Hepatic stellate cell (primary cell): ENCODE measurements at regions not wholly inside any gene's neighbourhood (a gene's known extent, or its start where the extent isn't known, plus 50 kb on each side); places are given as distances from the start of the nearest gene placed in this dataset.

Source experiments
- DNase-seq: peaks from one replicate; pipeline ENCODE4 v3.0.0; 2011; ENCODE audit warnings: low spot score

DNA sequence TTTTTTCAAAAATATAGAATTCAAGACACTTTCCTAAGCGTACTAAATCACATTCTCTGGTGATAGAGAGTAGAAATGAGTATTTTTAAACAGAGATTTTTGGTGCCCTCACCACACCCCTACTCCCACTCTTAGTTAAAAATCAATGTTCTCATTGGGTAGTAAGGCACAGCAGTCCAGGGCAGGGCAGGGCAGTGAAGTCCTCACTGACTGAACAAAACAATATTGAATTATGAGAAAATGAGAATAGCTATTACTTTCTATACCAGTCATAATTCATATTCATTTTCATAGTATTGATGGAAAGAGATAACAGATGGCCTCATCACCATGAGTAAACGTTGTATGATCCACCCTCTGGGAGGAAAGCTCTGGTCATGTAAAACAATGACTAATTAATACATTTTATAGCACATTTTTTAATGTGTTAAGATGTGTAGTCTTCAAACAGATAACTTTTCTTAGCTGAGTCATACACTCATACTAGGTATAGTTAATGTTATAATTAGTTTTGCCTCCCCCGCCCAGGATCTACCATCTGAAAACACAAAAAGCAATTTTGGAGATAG lies 686.1 kb downstream of the KCNJ3 start:
- DNase-seq: no peak

DNA sequence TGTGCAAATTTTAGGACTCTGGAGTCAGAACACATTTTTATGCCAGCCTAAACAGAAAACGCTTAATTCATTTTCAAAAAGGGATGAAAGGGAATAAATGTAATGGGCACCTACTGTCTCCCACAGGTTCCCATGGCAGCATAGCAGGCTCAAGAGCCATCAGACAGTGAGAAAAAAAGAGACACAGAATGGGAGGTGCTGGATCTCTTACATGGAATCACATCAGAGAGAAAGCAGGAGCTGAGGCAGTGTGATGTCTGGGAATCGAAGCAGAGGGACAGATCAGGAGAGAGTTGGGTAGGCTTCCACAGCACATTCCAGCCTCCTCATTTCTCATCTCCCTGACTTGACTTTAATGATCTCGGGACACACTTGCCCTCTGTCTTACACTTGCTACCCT lies 684.3 kb downstream of the KCNJ3 start:
- DNase-seq: no peak

DNA sequence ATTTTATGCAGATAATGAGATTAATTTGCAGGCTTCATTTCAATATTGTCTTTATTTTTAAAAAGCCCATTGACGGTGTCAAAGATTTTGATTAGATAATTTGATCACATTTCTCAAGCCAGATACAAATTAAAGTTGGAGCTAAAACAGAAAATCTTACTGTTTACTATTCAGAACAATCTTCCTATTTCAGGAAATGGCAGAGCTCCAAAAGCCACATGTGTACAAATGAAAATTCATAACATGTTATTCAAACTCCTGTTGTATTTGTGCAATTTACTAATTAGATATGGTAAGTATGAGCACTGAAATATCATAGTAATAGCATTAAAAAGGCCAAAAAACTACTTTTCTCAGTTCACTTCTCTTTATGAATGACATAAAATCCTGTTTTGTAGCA lies 682.9 kb downstream of the KCNJ3 start:
- no peak for DNase-seq

DNA sequence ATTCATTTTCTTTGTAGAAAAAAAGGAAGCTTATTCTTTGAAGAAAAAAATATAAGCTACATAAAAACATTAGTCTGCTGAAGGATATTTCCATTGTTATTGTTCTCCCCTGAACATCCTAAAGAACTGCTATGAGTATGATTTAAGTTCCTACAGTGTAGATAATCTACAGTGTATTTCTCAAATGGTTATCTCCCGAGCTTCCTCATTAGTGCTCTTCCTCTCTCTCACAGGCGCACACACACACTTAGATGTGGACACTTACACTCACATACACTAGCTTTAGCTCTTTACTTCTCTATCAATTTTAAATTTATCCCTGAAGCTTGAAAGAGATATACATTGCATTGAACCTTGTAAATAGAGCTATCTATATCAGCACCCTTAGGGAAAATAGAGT lies 681.0 kb downstream of the KCNJ3 start:
- DNase-seq: no peak

DNA sequence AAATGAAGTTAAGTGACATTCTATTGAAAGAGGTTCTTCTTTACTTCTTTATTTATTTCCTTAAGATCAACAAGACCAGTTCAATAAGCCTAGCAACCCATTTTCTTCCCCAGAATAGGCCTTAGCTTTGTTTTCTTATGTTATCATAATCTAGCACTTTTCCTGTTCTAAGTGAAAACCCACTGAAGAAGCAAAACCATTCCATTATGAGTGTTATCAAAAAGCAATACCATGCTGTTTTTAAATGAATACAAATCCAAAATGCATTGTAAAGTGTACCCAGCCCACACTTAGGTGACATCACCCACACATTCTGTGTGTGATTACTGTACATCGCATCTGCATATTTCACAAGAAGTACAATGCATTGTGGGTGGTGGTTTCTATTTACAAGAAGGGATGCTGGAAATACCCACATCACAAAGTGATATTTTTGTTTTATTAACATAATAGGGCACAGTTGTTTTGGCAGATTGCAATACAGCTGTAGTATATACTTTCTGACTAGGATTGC lies 679.5 kb downstream of the KCNJ3 start:
- DNase-seq: no peak

DNA sequence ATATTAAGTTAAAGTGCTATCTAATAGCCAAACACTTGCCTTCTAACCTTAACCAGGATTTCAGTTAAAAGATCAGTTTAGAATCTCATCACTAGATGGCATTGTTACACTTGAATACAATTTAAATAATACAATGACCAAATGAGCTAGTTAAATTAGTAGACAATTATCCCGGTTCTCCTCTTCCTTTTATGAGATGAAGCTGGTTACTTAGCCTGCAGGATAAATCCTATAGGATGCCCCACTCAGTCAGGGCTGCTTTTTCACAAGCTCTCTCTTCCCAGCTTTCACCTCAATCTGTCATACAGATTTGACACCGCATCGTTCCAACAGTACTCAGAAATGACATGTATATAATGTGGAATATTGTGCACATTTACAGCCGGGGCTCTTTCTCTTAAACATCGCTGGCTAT lies 678.8 kb downstream of the KCNJ3 start:
- DNase-seq: no peak

DNA sequence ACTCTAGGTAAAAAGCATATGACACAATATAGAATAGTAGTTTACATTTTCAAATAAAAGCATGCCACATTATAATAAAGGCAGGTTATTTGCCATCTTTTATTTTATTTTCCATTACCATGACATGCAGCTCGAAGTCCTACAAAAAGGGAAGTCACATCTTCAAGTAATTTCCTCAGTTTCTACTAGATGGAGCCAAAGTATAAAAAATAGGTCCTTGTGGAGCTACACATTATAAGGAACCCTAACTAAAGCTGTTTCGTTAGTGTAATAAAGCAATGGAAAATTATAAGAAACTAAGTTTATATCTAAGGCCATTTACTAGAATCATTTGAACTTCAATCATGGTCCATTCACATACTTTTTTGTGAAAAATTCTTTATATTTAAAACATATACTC lies 674.5 kb downstream of the KCNJ3 start:
- DNase-seq: no peak

DNA sequence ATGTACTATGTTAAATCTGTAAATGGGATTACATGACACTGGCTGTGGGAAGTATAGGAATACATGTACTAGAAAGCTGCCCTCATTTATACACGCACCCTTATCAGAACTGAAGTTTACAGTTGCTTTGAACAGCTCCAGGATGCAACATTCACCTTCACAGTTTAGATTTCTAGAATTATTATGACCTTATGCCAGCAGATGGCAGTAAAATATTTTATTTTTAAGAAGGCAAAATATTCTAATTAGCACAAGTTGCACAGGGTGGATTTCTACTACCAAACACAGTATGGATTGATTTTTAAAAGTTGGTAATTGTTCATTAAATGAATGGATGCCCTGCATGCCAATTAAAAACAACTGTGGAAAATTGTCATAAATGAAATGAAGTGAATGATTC lies 670.4 kb downstream of the KCNJ3 start:
- no peak for DNase-seq

DNA sequence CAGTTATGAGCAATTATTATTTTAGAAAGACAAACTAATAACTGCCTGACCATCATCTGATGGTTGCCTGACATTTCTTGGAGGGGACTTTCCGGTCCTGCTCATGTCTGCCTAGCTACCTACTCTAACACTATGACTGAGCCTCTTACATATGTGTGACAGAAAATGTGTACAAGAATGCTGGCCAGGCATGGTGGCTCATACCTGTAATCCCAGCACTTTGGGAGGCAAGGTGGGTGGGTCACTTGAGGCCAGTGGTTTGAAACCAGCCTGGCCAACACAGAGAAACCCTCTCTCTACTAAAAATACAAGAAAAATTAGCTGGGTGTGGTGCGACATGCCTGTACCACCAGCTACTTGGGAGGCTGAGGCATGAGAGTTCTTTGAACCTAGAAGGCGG lies 666.3 kb downstream of the KCNJ3 start:
- no peak for DNase-seq

DNA sequence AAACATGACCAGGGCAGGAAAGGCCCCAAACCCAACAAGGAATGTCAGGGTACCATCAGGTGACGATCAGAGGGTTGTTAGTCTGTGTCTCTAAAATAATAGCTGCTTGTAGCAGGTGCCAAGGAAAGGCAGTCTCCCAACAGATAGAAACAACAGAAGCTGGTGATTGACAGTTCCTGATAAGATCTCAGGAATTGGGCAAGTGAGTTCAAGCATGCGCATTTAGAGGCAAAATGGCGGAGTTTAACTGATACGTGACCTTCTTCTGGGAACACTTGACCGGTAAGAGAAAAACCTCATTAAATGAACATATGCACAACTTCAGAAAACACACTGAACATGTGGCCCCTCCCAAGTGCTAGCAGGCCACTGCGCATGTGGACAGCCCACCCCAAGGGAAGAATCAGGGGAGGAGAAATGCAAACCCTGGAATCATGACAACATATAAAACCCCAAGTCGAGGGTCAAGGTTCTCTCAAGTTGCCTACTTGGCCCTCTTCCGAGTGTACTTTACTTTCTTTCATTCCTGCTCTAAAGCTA lies 664.9 kb downstream of the KCNJ3 start:
- no peak for DNase-seq

DNA sequence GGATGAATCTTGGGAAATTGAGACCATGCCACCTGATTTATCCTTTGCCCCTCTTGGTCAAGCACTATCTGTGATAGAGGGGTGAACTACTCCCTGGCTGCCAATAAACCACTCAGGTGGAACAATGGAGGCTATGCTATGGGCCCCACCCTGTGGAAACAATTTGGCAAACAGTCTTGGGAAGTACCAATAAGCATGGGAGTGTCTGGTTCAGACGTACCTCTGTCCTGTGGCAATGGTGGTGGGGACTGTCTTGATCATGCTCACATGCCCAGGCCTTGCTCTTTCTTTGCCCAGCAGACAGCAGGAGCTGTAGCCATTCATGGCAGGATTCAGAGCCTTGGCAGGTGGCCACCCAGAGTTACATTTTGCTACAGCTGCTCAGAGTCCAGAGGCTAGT lies 658.7 kb downstream of the KCNJ3 start:
- DNase-seq: no peak

DNA sequence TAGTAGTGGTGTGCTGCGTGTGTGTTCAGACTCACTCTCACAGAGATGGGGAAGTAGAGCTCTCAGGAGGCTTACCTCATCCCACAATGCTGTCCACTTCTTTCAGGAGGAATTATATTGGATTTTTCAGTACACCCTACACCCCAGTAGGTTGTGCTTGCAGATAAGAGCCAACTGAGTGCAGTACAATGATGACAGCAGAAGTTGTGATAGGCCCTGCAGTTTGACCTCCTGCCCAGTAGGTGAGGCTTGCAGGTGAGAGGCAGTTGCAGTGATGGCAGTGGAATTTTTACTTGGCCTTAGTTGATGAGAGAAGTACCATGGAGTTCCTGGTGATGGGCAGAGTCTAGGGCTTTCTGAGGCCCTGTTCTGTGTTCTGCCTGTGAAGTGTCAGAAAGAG lies 657.8 kb downstream of the KCNJ3 start:
- no peak for DNase-seq

DNA sequence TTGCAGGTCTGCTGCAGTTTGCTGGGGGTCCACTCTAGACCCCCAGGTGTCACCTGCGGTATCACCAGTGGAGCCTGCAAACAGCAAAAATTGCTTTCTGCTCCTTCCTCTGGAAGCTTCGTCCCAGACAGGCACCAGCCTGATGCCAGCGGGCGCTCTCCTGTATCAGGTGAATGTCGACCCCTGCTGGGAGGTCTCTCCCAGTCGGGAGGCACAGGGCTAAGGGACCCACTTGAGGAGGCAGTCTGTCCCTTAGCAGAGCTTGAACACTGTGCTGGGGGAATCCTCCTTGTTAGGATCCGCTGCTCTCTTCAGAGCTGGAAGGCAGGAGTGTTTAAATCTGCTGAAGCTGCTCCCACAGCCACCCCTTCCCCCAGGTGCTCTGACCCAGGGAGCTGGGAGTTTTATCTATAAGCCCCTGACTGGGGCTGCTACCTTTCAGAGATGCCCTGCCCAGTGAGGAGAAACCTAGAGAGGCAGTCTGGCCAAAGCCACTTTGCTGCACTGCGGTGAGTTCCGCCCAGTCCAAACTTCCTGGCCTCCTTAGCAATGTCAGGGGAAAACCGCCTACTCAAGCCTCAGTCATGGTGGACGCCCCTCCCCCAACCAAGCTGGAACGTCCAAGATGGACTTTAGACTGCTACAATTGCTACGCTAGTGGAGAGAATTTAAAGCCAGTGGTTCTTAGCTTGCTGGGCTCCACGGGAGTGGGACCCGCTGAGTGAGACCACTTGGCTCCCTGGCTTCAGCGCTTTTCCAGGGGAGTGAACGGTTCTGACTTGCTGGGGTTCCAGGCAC lies 652.5 kb downstream of the KCNJ3 start:
- DNase-seq: no peak

DNA sequence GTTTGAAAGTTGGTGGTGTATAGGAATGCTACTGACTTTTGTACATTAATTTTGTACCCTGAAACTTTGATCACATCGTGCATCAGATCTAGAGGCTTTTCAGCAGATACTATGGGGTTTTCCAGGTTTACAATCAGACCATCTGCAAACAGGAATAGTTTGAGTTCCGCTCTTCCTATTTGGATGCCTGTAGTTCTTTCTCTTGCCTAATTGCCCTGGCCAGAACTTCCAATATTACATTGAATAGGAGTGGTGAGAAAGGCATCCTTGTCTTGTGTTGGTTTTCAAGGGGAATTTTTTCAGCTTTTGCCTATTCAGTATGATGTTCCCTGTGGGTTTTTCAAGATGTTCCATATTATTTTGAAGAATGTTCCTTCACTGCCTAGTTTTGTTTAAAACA lies 633.5 kb downstream of the KCNJ3 start:
- DNase-seq: no peak

DNA sequence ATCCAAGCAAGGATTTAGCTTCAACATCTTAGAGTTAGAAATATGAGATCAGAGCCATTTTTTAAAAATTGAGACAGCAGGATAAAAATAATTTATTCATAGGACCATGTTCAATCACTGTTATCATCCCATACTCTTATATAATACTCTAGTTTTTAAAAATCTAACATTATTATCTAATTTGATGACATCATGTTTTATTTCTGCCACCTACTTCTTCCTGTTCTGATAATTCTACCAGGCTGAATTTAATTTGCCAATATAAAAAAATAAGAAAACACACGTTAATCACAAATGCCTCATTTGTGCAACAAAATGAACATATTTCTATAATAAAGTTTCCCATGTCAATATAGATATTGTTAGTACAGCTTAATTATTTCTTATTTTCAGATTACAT lies 621.7 kb downstream of the KCNJ3 start:
- DNase-seq: no peak

DNA sequence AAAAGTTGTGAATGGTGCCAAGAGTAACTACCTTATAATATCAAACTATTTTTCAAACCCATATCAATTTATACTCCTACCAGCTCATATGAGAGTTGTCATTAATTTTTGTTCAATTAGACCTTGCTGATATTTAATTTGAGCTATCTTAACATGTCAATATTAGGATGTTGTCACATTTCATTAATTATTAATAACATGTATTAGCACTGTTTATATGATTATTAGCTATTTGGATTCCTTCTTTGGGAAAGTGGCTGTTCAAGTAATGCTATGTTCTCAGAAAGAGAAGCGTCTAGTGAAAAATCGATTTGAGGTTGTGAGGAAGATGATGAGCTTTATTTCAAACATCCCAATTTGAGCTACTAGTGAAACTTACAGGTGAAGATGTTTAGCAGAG lies 620.2 kb downstream of the KCNJ3 start:
- no peak for DNase-seq

DNA sequence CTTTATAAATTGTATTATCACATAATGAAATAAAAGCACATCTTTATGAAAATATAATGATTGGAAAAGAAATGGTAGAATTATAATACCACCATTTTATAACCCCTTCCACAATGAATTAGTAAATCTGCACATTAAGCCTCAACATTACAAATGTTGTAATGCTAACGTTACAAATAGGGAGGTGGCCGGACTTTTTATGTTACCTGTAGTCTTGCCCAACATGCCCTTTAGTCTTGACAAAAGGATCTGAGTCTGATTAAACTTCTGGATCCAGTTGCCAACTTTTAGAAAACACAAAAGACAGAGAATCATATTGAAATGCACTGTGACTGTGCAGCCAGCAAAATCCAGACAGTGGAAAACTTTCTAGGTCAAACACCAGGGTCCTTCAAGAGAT lies 617.3 kb downstream of the KCNJ3 start:
- no peak for DNase-seq

DNA sequence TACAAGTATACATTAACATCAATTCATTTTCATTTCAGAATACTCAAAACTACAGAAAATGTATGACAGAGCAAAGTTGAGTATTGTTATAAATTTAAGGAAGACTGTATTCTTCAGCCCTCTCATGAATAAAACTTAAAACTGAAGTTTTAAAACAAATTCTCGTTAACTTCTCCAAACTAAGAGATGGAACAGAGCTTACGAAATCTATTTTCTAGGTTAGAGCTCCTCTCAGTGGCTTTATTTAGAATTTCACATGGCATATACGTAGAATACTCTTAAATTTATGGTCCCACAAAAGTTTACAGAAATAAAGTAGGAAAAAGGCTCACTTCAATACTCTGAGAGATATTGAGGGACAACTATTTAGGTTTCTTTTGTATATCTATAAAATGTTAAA lies 612.1 kb downstream of the KCNJ3 start:
- no peak for DNase-seq

DNA sequence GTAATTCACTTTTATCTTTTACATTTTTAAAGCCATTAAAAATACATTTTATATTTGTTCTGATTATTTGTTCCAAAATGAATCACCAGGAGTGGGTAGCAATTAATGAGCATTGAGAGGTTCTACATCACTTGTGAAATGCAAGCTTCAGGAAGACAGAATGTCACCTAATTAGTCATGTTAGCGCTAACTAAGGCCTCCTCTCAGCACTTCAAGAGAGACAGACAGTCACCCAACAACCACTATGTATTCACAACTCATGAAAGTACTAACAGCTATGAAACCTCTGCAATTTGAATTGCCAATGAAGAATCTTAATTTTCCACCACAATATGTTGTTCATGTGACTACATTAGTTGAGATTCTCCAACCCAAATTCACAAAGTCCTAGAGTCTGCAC lies 611.0 kb downstream of the KCNJ3 start:
- no peak for DNase-seq

DNA sequence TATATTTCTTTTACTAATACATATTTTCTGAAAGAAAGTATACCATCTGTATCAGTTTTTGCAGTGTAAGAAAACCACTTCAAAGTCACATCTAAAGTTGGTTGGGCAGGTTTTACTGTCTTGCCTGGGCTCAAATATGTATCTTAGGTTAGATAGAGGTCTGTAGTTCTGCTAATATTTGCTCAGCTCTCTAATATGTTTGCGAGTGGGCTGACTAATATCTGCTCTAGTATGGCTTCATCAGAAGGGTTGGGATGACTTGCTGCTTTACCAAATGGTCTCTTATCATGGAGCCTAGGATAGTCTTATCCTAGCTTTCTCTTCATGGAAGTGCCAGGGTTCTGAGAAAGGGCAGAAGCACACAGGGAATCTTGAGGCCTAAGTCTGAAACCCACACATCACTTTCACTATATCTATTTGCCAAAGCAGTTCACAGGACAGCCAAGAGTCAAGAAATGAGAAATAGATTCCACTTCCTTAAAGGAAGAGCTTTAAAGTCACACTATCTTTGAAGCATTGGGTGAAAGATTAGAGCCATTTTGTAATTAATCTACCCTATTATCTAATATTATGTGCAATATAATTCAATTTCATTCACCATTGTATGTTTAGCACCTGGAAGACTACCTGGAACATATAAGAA lies 610.0 kb downstream of the KCNJ3 start:
- no peak for DNase-seq

DNA sequence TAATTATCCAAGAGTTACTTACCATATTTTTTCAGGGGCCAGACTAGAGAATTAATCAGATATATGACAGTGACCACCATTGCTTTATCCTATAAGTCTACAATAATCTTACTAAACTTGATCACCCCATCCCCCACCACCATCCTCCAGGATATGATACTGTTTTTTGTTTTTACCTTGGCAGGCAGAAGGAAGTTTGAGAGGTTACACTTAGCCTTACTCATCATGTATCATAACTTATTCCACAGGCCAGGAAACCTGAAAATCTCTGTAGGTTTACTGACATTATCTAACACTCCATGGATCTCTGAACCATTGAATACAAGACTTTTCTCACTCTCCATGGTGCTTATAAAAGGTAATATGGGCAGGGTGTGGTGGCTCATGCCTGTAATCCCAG lies 602.7 kb downstream of the KCNJ3 start:
- no peak for DNase-seq

DNA sequence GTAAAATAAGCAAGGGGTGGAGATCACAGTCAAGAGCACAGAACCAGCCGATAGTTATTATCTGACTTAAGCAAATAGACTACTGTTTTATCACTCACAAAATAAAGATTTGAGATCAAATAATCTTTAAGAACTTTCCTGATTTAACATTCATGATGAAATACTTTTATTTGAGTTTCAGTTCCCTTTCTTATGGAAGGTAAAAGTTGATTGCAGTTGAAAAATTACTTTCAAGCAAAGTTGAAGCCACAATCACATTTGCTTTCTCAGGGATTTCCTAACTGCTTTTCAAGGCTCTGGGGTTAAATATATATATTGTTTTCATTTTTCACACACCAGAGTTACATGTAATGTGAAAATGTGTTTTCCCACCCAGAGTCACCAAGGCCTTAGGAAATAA lies 599.5 kb downstream of the KCNJ3 start:
- DNase-seq: no peak

DNA sequence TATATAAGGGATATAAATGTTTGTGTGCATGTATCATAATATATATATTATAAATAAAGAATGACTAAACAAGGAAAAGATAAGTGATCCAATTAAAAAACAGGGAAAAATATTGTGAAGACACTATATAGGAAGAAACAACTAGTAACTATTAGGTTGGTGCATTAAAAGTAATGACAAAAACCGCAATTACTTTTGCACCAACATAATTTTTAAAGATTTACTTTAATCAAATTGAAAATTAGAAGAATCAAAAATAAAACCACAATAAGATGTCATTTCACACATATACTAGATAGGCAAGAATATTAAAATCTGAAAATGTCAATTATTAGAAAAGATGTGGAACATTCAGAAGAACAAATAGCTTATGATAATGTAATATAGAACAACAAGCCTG lies 595.9 kb downstream of the KCNJ3 start:
- no peak for DNase-seq
